Left lobe of liver (tissue), 2 donors: ENCODE measurements at regions not wholly inside any gene's neighbourhood (a gene's known extent, or its start where the extent isn't known, plus 50 kb on each side); places are given as distances from the start of the nearest gene placed in this dataset.
"Not testable (repeated sequence)": the region's sequence is repeated elsewhere in the genome, so short reads cannot be mapped to it uniquely, and the experiment has no call there.

ENCODE experiments used
- ATAC-seq: fragments of 200-7000 bp; cut with Tn5 transposase; one replicate; pipeline ENCODE4 v1.9.1; 2020; ENCODE audit warnings: mild to moderate bottlenecking, moderate library complexity
- DNase-seq: peaks from one replicate; pipeline ENCODE4 v3.0.0-alpha.2; 2020; ENCODE audit warnings: low spot score
- donor health status: DM: no; HTN: no; CAD: no; lungs with moderate emphysema.
- donor health status: DM: no; HTN: yes; CAD: no.

- DNase-seq (no peak), ATAC-seq (no peak)
Observed at GRCh38 chr10:2076528-2076927, 339.2 kb upstream of the ADARB2 start.

- DNase-seq (no peak), ATAC-seq (no peak)
Observed at GRCh38 chr10:2067015-2067414, 329.7 kb upstream of the ADARB2 start.

- no peak for ATAC-seq
- DNase-seq, result no peak
Observed at GRCh38 chr10:2054728-2055127, 317.4 kb upstream of the ADARB2 start.

GRCh38 chr10:2053805-2054204 is 316.5 kb upstream of the ADARB2 start:
- ATAC-seq (no peak), DNase-seq (no peak)

GRCh38 chr10:2051108-2051507 is 313.8 kb upstream of the ADARB2 start:
- DNase-seq (no peak), ATAC-seq (no peak)

GRCh38 chr10:2049560-2049959 is 312.2 kb upstream of the ADARB2 start:
- DNase-seq (no peak), ATAC-seq (no peak)

GRCh38 chr10:2048337-2048973 is 311.1 kb upstream of the ADARB2 start:
- ATAC-seq, result no peak
- DNase-seq, result no peak

- ATAC-seq (no peak), DNase-seq (no peak)
Observed at GRCh38 chr10:2047679-2048078, 310.4 kb upstream of the ADARB2 start.

- no peak for ATAC-seq
- DNase-seq, result no peak
Observed at GRCh38 chr10:2043379-2043778, 306.1 kb upstream of the ADARB2 start.

- no peak for ATAC-seq
Observed at GRCh38 chr10:2038036-2038435, 300.7 kb upstream of the ADARB2 start.

GRCh38 chr10:2037246-2037645 is 299.9 kb upstream of the ADARB2 start:
- ATAC-seq, result no peak
- DNase-seq, result no peak

More at GRCh38 chr10:2038036-2038435, 300.7 kb upstream of the ADARB2 start:
- DNase-seq, result no peak

- ATAC-seq (no peak), DNase-seq (no peak)
Observed at GRCh38 chr10:2036209-2036608, 298.9 kb upstream of the ADARB2 start.

GRCh38 chr10:2030046-2030445 is 292.7 kb upstream of the ADARB2 start:
- no peak for ATAC-seq
- DNase-seq, result no peak

GRCh38 chr10:2026936-2027335 is 289.6 kb upstream of the ADARB2 start:
- no peak for DNase-seq

GRCh38 chr10:2024750-2025149 is 287.4 kb upstream of the ADARB2 start:
- ATAC-seq, result not testable (repeated sequence)

More at GRCh38 chr10:2026936-2027335, 289.6 kb upstream of the ADARB2 start:
- no peak for ATAC-seq

GRCh38 chr10:2023687-2024086 is 286.4 kb upstream of the ADARB2 start:
- no peak for DNase-seq
- ATAC-seq, result no peak

More at GRCh38 chr10:2024750-2025149, 287.4 kb upstream of the ADARB2 start:
- not testable (repeated sequence) for DNase-seq

GRCh38 chr10:2022401-2022800 is 285.1 kb upstream of the ADARB2 start:
- ATAC-seq (no peak), DNase-seq (no peak)

- DNase-seq (no peak), ATAC-seq (no peak)
Observed at GRCh38 chr10:2020836-2021235, 283.5 kb upstream of the ADARB2 start.

- DNase-seq (no peak), ATAC-seq (no peak)
Observed at GRCh38 chr10:2019803-2020202, 282.5 kb upstream of the ADARB2 start.

GRCh38 chr10:2019281-2019680 is 282.0 kb upstream of the ADARB2 start:
- DNase-seq (no peak), ATAC-seq (no peak)

GRCh38 chr10:2014541-2014940 is 277.2 kb upstream of the ADARB2 start:
- DNase-seq (no peak), ATAC-seq (no peak)

- ATAC-seq (no peak), DNase-seq (no peak)
Observed at GRCh38 chr10:2012209-2012608, 274.9 kb upstream of the ADARB2 start.

GRCh38 chr10:2011106-2011716 is 273.9 kb upstream of the ADARB2 start:
- no peak for ATAC-seq

More at GRCh38 chr10:2011106-2011716, 273.9 kb upstream of the ADARB2 start:
- DNase-seq, result no peak
